GM23338 (cell line): ENCODE measurements at regions not wholly inside any gene's neighbourhood (a gene's known extent, or its start where the extent isn't known, plus 50 kb on each side); places are given as distances from the start of the nearest gene placed in this dataset.

Experiments
- ATAC-seq: fragments of 200-7000 bp; cut with Tn5 transposase; 3 replicates; pipeline ENCODE4 v1.9.1; 2020
- DNase-seq: peaks from one replicate; pipeline ENCODE4 v3.0.0-alpha.2; 2015; ENCODE audit warnings: low spot score
- H2AFZ ChIP-seq: fragments of 200-600 bp; sonication (generic); 2 replicates; pipeline ENCODE4 v1.8.0; 2016; ENCODE audit warnings: antibody characterized with exemption, mild to moderate bottlenecking, moderate library complexity
- H3F3A ChIP-seq: fragments of 200-600 bp; sonication (generic); replicated peaks from 2 replicates; pipeline ENCODE4 v1.8.0; 2017; ENCODE audit warnings: antibody characterized with exemption, mixed run types, low read depth
- H3K27ac ChIP-seq: fragments of 200-600 bp; sonication (generic); 2 replicates; pipeline ENCODE4 v1.6.1; 2016; ENCODE audit warnings: low read depth
- H3K27me3 ChIP-seq: fragments of 200-600 bp; sonication (generic); 2 replicates; pipeline ENCODE4 v1.8.0; 2016; ENCODE audit warnings: mild to moderate bottlenecking, mixed run types, moderate library complexity; ENCODE audit not compliant: insufficient read depth
- H3K36me3 ChIP-seq: fragments of 200-600 bp; sonication (generic); 2 replicates; pipeline ENCODE4 v1.8.0; 2016; ENCODE audit warnings: mild to moderate bottlenecking; ENCODE audit not compliant: insufficient read depth
- H3K4me1 ChIP-seq: fragments of 200-600 bp; sonication (generic); 2 replicates; pipeline ENCODE4 v1.8.0; 2016; ENCODE audit warnings: mild to moderate bottlenecking, moderate library complexity; ENCODE audit not compliant: insufficient read depth
- H3K4me2 ChIP-seq: fragments of 200-600 bp; sonication (generic); 2 replicates; pipeline ENCODE4 v1.7.1; 2017; ENCODE audit warnings: mixed run types
- H3K4me3 ChIP-seq: fragments of 200-600 bp; sonication (generic); 2 replicates; pipeline ENCODE4 v1.6.1; 2016; ENCODE audit warnings: mixed run types
- H3K79me2 ChIP-seq: fragments of 200-600 bp; sonication (generic); replicated peaks from 2 replicates; pipeline ENCODE4 v1.8.0; 2017; ENCODE audit warnings: mild to moderate bottlenecking; ENCODE audit not compliant: insufficient read depth
- H3K9me2 ChIP-seq: fragments of 200-600 bp; sonication (generic); 2 replicates; pipeline ENCODE4 v1.8.0; 2017; ENCODE audit not compliant: insufficient read depth
- H4K20me1 ChIP-seq: fragments of 200-600 bp; sonication (generic); replicated peaks from 2 replicates; pipeline ENCODE4 v1.8.0; 2017; ENCODE audit warnings: mild to moderate bottlenecking; ENCODE audit not compliant: insufficient read depth
- H3K27ac Mint-ChIP-seq: 2 replicates; pipeline ENCODE4 v1.8.0; 2020; ENCODE audit warnings: inconsistent platforms, mild to moderate bottlenecking, moderate library complexity, mixed read lengths
- H3K27me3 Mint-ChIP-seq: 3 replicates; pipeline ENCODE4 v1.8.0; 2022; ENCODE audit warnings: low read depth, mild to moderate bottlenecking, moderate library complexity, mixed read lengths, inconsistent platforms; ENCODE audit not compliant: insufficient read depth, poor library complexity
- H3K36me3 Mint-ChIP-seq: 3 replicates; pipeline ENCODE4 v1.8.0; 2021; ENCODE audit warnings: low read depth, mild to moderate bottlenecking, inconsistent platforms, moderate library complexity, mixed read lengths
- H3K4me1 Mint-ChIP-seq: 3 replicates; pipeline ENCODE4 v1.8.0; 2020; ENCODE audit warnings: mild to moderate bottlenecking, inconsistent platforms, mixed read lengths
- H3K4me3 Mint-ChIP-seq: 3 replicates; pipeline ENCODE4 v1.8.0; 2021; ENCODE audit warnings: moderate library complexity, mild to moderate bottlenecking, inconsistent platforms, mixed read lengths
- H3K9me3 Mint-ChIP-seq: 3 replicates; pipeline ENCODE4 v1.8.0; 2020; ENCODE audit warnings: moderate library complexity, mild to moderate bottlenecking, inconsistent platforms, mixed read lengths
- CREB1 ChIP-seq: fragments of 250-450 bp; sonication (Bioruptor Pico); IDR thresholded peaks from 2 replicates; pipeline ENCODE4 v1.5.0; 2020; ENCODE audit warnings: low read depth, mild to moderate bottlenecking, moderate library complexity
- CTCF ChIP-seq, 2 experiments: fragments of 200-600 bp in 1 of 2; sonication (generic) in 1 of 2; conservative IDR thresholded peaks; 2 replicates each; pipeline versions ENCODE4 v1.5.1 to v1.6.1; 2016 to 2017; ENCODE audit warnings: antibody characterized with exemption in 2 of 2, low read depth in 2 of 2, mild to moderate bottlenecking in 2 of 2, moderate library complexity in 1 of 2
- ETS1 ChIP-seq: IDR thresholded peaks from 2 replicates; pipeline ENCODE4 v1.6.1; 2016; ENCODE audit warnings: antibody characterized with exemption
- EZH2 ChIP-seq: fragments of 200-600 bp; sonication (generic); IDR thresholded peaks from one replicate; pipeline ENCODE4 v1.8.0; 2017; ENCODE audit warnings: antibody characterized with exemption, mild to moderate bottlenecking, low read depth; ENCODE audit not compliant: unreplicated experiment
- EZH2phosphoT487 ChIP-seq: fragments of 200-600 bp; sonication (generic); IDR thresholded peaks from one replicate; pipeline ENCODE4 v1.8.1; 2018; ENCODE audit warnings: antibody characterized with exemption; ENCODE audit not compliant: unreplicated experiment
- JUNB ChIP-seq: IDR thresholded peaks from one replicate; pipeline ENCODE4 v1.6.1; 2016; ENCODE audit warnings: antibody characterized with exemption; ENCODE audit not compliant: unreplicated experiment
- NANOG ChIP-seq: IDR thresholded peaks from 2 replicates; pipeline ENCODE4 v1.6.1; 2016; ENCODE audit warnings: antibody characterized with exemption, borderline replicate concordance
- POLR2AphosphoS5 ChIP-seq: IDR thresholded peaks from 2 replicates; pipeline ENCODE4 v1.6.1; 2016; ENCODE audit warnings: antibody characterized with exemption, low read depth
- REST ChIP-seq: IDR thresholded peaks from one replicate; pipeline ENCODE4 v1.6.1; 2018; ENCODE audit warnings: antibody characterized with exemption; ENCODE audit not compliant: unreplicated experiment
- STAT1 ChIP-seq: IDR thresholded peaks from one replicate; pipeline ENCODE4 v1.6.1; 2016; ENCODE audit warnings: antibody characterized with exemption; ENCODE audit not compliant: unreplicated experiment
- ZNF114 ChIP-seq: fragments of 250-450 bp; sonication (Bioruptor Pico); IDR thresholded peaks from 2 replicates; pipeline ENCODE4 v1.5.0; 2020; ENCODE audit warnings: mild to moderate bottlenecking, moderate library complexity
- ZNF331 ChIP-seq: fragments of 250-450 bp; sonication (Bioruptor Pico); IDR thresholded peaks from 2 replicates; pipeline ENCODE4 v1.5.0; 2020; ENCODE audit warnings: low read depth, mild to moderate bottlenecking, moderate library complexity
- ZNF462 ChIP-seq: fragments of 250-450 bp; sonication (Bioruptor Pico); IDR thresholded peaks from 2 replicates; pipeline ENCODE4 v1.5.0; 2020; ENCODE audit warnings: mild to moderate bottlenecking, moderate library complexity

DNA sequence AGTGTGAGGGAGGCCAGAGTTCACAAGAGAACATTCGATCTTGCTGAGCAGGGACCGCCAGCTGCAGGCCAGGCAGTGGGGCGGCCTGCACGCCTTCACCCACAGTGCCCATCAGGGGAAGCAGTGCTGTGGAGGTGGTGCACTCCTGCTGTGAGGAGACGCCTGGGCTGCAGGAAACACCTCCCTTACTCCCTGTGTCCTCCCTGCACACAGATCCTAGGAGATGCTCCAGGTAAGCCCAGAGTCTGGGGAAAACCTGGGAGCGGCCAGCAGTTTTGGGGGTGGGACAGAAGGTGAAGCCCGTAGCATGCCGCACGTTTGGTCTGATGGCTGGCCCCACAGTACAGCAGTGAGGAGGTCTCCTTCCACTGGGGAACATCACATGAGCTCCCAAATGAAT is 180.8 kb upstream of the RAB6C start:
- Histone ChIP-seq H3K4me2 (no peak overlapping the region), H2AFZ (no peak overlapping the region), H3K4me3 (no peak overlapping the region), H3K4me1 (peaks cover 19% of the 10 kb centered on the region), H3K27ac (no peak overlapping the region), H3K9me2 (no peaks in the 10 kb centered on the region), H3K27me3 (no peaks in the 10 kb centered on the region), H3K79me2 (no peaks in the 10 kb centered on the region), H3K36me3 (no peaks in the 10 kb centered on the region), H4K20me1 (no peaks in the 10 kb centered on the region), H3F3A (no peaks in the 10 kb centered on the region)
- TF ChIP-seq EZH2 (no peak), ETS1 (no peak), REST (no peak), ZNF462 (CRISPR knock-in tag) (no peak), ZNF331 (CRISPR knock-in tag) (no peak), EZH2phosphoT487 (no peak), NANOG (no peak), CTCF (conservative IDR thresholded peaks at IDR 0.05; ENCODE audit: low read depth in 2 of 2) (no peak), ZNF114 (no peak), POLR2AphosphoS5 (no peak), STAT1 (no peak), JUNB (no peak), CREB1 (no peak)
- H3K27ac Mint-ChIP-seq, result no peak overlapping the region
- H3K4me1 Mint-ChIP-seq, result peaks cover 23% of the 10 kb centered on the region
- DNase-seq, result no peak
- H3K4me3 Mint-ChIP-seq, result no peak overlapping the region
- no peak for ATAC-seq
- peaks cover 8% of the 10 kb centered on the region for H3K27me3 Mint-ChIP-seq
- H3K36me3 Mint-ChIP-seq, result no peaks in the 10 kb centered on the region; the same call in 2 of the 3 replicates
- peaks cover 3% of the 10 kb centered on the region for H3K9me3 Mint-ChIP-seq
